Activated CD8-positive, alpha-beta memory T cell treated with anti-CD3 and anti-CD28 coated beads, Interleukin-2, amount 50 U/mL, for 4 hours (primary cell): ENCODE measurements at regions not wholly inside any gene's neighbourhood (a gene's known extent, or its start where the extent isn't known, plus 50 kb on each side); places are given as distances from the start of the nearest gene placed in this dataset.
"Not testable (repeated sequence)": the region's sequence is repeated elsewhere in the genome, so short reads cannot be mapped to it uniquely, and the experiment has no call there.

Source experiments
- DNase-seq: peaks from one replicate; pipeline ENCODE4 v3.0.0-alpha.2; 2020

DNA sequence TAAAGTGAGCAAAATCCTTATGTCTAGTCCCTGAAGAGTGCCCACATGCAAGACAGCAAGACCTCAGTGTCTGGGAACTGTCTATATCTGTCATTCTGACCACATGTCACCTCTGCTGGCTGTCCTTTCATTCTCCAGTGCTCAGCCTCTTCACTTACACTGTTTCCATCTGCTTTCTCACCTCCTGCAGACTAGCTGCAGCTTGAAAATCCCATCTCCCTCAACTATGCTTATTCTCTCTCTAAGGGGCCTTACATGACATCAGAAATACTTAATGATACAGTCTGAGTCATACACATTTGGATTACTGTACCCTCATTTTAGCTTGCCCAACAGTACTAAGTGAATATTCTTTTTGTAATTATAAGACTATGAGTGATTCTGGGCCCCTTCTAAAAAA, 587.8 kb downstream of the EPM2A start:
- no peak for DNase-seq

DNA sequence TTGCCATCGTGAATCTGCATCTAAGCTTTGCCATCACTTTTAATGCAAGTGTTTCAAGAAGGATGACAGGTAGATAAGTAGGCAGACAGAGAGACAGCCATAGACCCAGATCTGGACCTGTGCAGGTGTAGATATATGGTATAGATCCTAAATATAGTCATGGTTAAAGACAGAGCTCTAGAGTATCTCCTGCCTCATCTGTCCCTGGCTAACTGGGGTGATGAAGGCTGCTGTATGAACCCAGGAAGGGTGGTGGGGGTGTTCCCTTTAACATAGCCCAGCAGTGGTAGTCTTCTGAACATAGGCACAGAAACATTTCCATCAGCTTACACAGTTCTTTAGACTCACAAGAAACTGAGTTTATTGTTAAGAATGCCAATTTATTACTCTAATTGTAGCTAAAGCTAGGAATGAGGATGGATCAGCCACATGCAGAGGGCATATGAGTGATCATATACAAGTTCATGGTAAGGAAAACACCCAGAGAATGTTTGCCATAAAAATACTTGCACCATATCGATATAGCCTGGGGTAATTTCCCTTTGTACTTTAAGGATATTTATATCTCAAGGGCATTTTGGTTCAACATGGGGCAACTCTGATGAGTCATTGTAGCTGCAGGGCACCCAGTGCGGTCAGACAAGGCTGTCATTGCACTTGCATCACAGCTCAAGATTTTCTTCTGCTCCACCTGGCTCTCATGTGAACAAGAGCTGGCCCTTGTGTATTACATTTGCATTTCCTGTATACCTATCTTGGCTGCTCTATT, 587.2 kb downstream of the EPM2A start:
- DNase-seq: no peak

DNA sequence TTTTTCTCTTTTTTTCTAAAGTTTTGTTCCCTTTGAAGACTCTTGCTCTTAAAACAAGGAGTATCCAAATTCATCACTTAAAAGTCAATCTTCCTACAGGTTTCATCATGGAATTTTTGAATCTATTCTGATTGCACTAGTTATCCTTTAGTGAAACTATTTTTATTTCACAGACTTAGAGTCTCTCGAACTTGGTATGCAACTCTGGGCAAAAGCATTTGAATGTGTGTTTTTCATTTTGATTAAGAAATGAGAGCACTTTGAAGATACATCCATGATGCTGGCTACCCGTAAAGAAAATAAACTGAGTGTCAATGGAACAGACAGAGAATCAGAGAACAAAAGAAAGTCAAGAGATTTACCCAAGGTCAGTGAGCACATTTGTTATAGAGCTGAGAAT, 586.5 kb downstream of the EPM2A start:
- DNase-seq: no peak

DNA sequence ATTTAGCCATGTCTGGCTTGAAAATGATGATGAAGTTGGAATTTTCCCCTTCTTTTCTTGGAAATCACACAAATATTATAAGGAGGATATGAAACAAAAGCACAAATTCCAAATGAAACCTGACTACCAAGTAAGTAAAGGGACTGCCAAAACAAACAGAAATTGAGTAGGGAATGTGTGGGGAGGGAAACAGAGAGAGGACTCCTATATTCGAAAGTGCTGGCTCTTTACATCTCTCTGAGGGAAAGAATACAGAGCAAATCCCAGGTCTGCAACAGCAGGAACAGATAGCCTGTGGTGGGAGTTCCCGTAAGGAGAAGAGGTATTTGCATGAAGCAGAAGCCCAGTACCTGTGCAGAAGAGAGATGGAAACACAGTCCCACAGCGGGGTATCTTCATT, 583.7 kb downstream of the EPM2A start:
- no peak for DNase-seq

DNA sequence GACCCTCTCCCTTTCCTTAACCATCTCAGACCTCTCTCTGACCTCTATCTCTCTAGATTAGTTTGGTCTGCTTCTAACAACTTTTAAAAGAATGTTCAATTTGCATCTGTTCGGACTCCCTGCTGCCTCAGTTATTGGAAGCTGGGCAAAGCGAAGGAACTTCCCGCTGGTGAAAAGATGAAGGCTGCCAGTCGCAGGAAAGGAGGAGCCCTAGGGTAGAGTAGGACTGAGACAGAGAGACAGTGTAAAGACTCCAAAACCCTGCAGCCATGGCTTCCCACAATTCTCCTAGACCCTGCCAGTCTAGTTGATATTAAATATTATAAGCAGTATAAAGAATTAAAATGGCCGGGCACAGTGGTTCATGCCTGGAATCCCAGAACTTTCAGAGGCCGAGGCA, 581.8 kb downstream of the EPM2A start:
- no peak for DNase-seq

DNA sequence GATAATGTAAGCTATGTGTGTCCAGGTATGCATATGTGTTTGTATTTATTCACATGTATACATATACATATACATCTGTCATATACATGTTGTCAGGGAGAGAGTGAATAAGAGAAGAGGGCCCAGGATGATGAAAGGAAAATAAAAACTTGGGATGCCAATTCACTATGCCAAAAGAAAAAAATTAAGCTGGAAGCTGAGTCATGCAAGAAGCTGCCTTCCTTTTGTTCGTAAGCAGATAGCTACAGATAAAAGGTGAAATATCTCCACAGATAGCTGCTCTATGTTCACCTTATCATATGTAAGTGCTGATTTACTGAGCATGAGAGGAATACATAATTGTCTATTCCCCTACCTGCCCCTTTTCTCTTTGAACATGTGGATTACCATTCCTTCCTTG, 579.9 kb downstream of the EPM2A start:
- DNase-seq: no peak

DNA sequence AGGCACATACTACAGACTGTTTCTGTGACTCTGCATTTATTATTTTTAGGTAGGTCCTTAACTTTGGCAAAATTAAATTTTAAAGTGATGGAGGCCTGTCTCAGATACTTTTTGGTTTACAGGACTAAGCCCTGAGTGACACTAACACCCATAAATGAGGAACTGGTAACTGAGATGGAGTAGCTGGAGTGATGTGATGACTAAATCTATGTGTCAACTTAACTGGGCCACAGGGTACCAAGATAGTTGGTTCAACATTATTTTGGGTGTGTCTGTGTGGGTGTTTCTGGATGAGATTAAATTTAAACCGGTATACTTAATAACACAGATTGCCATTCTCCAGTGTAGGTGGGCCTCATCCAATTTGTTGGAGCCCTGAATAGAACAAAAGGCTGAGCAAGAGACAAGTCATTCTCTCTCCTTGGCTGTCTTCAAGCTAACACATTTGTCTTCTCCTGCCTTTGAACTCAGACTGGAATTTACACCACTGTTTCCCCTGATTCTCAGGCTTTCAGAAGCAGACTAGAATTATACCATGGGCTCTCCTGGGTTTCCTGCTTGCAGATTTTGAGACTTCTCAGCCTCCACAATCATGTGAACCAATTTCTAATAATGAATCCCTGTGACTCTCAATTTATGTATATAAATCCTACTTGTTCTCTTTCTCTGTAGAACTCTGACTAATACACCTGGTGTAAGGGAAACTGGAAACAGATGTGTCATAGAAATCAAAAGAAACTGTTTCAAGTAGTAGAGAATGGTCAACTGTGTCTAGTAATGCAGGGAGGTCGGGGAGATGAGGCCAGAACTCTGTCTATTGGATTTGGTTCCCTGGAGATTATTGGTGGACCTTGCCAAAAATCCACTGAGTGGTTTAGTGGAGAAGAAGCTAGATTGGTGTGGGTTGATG, 579.2 kb downstream of the EPM2A start:
- no peak for DNase-seq

DNA sequence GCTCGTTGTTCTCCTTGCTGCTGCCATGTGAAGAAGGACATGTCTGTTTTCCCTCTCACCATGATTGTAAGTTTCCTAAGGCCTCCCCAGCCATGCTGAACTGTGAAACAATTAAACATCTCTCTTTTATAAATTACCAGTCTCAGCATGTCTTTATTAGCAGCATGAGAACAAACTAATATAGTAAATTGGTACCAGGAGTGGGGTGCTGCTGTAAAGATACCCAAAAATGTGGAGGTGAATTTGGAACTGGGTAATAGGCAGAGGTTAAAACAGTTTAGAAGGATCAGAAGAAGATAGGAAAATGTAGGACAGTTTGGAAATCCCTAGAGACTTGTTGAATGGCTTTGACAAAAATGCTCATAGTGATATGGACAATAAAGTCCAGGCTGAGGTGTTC, 576.7 kb downstream of the EPM2A start:
- DNase-seq: not testable (repeated sequence)

DNA sequence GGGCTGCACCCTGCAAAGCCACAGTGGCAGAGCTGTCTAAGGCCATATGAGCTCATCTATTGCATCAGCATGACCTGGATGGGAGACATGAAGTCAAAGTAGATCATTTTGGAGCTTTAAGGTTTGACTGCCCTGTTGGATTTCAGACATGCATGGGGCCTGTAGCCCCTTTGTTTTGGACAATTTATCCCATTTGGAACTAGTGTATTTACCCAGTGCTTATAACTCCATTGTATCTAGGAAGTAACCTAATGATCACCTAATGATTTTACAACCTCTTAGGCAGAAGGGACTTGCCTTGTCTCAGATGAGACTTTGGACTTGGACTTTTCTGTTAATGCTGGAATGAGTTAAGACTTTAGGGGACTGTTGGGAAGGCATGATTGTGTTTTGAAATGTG, 575.4 kb downstream of the EPM2A start:
- DNase-seq: no peak

DNA sequence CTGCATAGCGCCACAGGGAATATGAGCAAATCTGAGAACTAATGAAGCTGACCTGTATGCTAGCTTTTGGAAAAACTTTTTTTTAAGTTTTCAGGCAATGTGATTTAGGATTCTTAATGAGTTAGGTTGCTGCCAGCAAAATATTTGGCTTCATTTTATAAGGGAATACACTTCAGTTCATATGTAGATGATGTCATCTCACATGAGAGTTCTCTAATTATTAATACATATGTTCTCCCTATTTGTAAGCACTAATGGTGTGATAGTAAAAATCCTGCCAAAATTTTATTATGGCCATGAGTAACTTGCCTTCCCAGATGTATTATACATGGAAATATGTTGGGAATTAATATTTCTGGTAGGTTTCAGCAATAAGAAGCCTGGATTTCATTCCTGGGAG, 573.8 kb downstream of the EPM2A start:
- DNase-seq: no peak

DNA sequence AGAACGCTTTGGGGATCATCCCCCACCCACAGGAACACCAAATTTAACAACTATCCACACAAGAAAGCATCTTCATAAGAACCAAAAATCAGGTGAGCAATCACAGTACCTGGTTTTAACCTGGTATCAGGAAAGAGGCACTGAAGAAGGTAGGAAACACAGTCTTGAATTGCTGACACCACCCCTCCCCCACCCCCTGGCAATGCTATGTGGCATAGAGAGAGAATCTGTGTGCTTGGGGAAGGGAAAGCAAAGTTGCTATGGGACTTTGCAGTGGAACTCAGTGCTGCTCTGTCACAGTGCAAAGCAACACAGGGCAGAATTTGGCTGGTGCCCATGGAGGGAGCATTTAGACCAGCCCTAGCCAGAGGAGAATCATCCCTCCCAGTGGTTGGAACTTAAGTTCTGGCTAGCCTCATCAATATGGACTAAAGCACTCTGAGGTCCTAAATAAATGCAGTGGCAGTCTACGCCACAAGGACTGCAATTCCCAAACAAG, 565.5 kb downstream of the EPM2A start:
- no peak for DNase-seq

DNA sequence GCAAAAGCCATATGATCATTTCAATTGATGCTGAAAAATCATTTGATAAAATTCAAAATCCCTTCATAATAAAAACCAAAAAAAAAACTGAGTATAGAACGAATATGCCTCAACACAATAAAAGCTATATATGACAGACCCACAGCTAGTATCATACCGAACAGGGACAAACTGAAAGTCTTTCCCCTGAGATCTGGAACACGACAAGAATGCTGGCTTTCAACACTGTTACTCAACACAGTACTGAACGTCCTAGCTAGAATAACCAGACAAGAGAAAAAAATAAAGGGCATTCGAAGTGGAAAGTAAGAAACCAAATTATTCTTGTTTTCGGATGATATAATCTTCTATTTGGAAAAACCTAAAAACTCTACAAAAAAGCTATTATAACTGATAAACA, 559.9 kb downstream of the EPM2A start:
- no peak for DNase-seq

DNA sequence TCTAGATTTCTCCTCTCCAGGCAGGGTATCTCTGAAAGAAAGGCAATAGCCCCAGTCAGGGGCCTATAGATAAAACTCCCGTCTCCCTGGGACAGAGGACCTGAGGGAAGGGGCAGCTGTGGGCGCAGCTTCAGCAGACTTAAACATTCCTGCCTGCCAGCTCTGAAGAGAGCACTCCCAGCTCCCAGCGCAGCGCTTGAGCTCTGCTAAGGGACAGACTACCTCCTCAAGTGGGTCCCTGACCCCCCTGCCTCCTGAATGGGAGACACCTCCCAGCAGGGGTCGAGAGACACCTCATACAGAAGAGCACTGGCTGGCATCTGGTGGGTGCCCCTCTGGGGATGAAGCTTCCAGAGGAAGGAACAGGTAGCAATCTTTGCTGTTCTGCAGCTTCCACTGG, 556.9 kb downstream of the EPM2A start:
- no peak for DNase-seq

DNA sequence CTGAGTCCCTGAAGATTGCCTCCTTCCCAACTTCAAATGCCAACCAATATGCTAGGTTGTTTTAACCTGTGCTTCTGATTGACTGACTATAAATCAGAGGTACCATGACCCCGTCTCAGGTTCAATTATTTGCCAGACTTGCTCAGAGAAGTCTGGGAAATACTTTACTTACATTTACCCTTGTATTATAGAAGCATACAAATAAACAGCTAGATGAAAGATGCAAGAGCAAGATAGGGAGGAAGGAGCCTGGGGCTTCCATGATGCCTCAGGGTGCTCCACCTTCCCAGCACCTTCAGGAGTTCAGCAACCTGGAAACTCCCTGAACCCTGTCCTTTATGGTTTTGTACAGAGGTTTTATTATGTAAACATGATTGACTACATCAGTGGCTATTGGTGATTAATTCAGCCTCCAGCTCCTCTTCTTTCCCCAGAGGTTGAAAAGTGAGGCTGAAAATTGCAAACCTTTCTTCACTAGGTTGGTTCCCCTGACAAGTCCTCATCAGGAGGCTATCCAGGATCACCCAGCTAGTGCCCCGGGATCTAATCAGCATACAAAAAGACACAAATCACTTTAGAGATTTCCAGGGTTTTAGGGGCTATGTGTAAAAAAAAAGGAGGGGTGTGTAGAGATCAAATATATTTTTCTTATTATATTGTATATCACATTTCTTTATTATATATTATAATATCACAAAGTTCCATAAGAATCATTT, 547.7 kb downstream of the EPM2A start:
- DNase-seq: no peak

DNA sequence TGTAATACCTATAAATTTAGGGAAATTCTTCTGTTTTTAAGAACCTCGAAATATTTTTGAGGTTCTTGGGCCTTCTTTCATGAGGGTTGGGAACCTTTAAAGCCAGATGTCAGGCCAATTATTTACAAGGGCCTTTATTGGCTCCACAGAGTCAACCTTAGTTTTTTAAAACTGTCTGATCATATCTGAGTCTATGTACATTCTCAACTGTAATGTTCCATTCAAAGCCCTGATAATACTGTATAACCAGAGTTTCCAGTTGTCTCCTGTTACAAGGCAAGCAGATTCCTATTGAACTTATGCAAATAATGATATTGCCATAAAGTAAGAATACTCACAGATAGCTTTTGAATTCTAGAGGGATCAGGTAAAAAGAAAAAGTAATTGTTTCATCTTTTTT, 545.5 kb downstream of the EPM2A start:
- DNase-seq: no peak

DNA sequence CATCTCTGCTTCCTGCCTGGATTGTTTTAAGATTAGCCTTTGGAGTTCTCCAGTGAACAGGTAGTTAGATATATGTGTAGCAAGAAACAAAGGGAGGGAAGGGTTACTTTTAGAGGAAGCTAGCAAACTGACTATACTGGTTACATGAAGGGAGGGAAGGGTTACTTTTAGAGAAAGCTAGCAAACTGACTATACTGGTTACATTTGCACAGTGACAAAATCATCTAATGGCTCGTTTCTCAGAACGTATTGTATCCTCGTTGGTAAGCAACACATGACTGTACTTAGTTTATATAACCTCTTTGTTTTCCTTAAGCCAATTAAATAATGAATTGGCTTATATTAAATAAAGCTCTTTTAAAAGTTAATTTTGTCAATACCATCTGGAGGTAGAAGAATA, 540.9 kb downstream of the EPM2A start:
- DNase-seq: no peak

DNA sequence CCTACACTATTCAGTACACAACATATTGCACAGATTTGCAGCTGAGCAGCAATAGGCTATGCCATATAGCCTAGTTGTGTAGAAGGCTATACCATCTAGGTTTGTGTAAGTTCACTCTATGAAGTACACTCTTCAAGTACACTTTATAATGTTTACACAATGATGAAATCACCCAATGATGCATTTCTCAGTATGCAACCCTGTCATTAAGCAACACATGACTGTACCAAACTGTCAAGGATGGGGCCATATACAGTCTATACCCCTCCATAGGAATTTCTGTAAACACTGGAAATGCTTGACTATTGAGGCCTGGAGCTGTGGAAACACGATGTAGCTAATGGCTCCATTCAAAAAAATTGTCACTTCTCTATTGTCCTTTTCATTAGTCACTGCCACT, 535.4 kb downstream of the EPM2A start:
- DNase-seq: no peak

DNA sequence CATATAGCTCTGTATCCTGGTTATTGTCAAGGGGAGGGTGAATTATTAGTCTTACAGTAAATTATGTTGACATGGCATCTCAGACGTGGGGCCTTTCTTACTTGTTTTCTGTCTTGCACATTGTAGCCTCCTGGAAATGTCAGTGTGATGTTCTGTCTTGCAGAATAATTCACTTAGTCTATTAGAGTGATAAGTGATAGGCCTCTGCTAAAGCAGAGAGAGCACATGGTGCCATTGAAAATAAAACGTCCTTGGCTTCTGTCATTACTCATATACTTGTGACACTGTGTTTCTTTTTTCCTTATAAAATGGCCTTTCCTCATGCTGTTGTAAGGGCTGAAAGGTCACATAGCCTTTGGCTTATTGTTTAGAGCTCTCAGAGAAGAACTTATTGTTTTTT, 531.0 kb downstream of the EPM2A start:
- DNase-seq: no peak

DNA sequence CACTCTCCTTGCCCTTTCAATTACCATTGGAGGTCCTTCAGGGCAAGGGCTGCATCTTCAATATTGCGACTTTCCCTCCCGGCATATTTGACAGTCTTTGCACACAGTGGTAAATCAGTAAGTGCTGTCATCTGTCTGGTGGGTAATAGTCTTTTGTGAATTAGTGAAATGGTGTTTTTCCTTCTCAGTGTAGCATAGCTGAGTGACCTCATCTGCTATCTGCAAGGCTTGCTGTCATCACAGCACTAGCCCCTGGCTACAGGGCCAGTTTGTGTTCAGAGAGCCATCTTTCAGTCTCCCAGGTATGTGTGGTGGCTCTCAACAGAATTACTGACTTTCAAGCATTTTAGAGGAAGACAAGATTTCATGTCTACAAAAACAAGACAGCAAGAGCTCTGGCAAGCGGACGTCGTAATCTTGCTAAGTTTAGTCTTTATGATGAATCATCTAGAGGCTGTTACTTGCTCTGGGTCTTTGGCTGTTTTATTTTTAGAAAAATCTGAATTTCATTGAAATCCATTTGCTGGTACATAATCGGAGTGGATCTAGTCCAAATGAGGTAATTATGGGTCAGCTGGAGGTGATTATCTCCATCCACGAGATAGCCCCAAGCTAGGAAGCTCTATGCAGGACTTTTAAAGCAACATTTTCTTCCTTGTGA, 528.9 kb downstream of the EPM2A start:
- DNase-seq: no peak

DNA sequence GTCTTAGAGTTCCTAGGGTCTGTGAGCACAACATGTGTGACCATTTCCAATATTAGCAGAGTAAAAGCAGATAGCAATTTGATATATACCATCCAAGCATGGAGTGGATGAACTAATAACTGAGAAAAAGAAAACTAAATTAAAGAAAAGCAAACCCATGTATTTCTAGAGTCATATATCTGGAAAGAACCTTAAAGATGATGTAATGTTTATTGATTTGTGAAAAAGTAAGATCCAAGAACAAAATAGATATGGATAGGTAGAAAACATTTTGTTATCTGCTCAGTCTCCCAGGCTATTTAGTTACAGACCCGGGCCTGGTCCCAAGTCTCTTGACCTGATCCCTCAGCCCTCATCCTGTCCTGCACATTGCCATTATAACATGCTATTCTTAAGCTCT, 526.8 kb downstream of the EPM2A start:
- no peak for DNase-seq

DNA sequence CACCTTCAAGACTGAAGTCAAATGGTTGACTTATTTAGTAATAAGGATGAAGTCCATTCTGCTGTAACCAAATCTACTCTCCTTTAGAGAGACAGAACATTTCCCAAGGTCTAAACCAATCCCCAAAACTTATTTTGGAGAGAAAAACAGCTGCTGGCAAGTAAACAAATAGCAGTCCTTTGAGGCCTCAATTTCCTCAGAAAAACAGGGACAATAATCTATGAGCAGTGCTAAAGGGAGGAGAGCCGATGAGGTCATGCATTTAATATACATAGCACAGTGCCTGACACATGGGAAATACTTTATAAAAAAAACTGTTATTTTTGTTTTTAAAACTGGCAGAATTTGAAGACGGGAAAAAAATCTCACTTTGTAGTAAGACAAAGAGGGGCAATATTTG, 526.0 kb downstream of the EPM2A start:
- no peak for DNase-seq

DNA sequence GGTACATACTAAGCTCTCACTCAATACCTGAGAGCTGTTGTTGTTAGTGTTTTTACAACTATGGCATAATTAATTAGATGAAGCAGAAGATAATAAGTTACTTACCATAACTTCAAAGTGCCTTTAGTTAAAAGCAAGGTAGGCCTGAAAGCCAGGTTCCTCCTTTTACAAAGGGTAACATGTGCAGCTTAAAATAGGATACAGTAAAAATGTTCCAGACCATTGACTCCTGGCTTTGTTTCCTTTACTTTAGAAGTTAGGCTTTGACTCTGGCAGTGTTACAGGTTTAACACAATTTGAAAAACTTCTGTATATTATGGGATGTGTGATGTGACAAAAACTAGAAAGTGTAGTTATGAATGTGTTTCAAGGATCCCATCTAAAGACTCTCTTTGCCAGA, 522.5 kb downstream of the EPM2A start:
- DNase-seq: no peak

DNA sequence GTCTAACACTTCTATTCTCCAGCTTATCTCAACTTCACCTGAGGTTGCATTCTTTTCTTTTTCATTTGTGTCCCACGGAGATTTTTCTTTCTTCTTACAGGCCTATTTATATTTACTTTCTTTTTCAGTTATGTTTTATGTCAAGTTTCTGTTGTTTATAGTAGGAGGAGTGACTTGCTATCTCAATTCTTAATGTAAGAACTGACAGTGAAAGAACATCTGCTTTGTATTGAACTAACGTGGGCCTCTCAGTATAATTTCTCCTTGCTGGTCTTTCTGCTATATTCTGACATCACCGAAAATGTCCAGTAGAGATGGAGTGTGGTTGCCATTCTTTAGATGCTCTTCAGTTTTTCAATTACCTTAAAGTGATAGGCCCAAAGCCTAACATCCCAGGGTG, 521.7 kb downstream of the EPM2A start:
- DNase-seq: no peak
